ENCODE measurements at regions not wholly inside any gene's neighbourhood (a gene's known extent, or its start where the extent isn't known, plus 50 kb on each side); places are given as distances from the start of the nearest gene placed in this dataset.

- DNase-seq (ENCODE audit: extremely low spot score): no peak
- Histone ChIP-seq H3K27ac (replicated peaks in 1 of 4) (no peak overlapping the region), H3K36me3 (no peaks in the 10 kb centered on the region), H3K4me1 (peaks cover 0 to 9% (median 0%) of the 10 kb centered on the region in 4 donors), H3K4me3 (no peak overlapping the region), H3K27me3 (no peaks in the 10 kb centered on the region), H3K9me3 (no peaks in the 10 kb centered on the region)
- intact Hi-C loops (cut with DNase I): no loop called here
- WGBS: 87% methylated on average over 18 of the region's 18 CpGs
- no peak for TF ChIP-seq POLR2A (IDR thresholded peaks at IDR 0.05; ENCODE audit: low read depth)
- no peak for TF ChIP-seq CTCF (IDR thresholded peaks at IDR 0.05)
- no peak for TF ChIP-seq EP300 (IDR thresholded peaks at IDR 0.05)
- no peak for TF ChIP-seq POLR2AphosphoS5 (IDR thresholded peaks at IDR 0.05)
Measured at GRCh38 chr2:15890124-15890754, 50.1 kb upstream of the MYCN start.

Small RNA genes in the stretch of these regions (small RNA-seq; reads per million reads assigned to genes)
- gene RNU5E-7P: 0 reads per million in 3 donors

Data from esophagus muscularis mucosa (tissue), 4 donors.